Fibroblast of upper back skin (primary cell): ENCODE measurements at regions not wholly inside any gene's neighbourhood (a gene's known extent, or its start where the extent isn't known, plus 50 kb on each side); places are given as distances from the start of the nearest gene placed in this dataset.

Source experiments
- DNase-seq: peaks from one replicate; pipeline ENCODE4 v3.0.0-alpha.2; 2013

GRCh38 chr12:74408601-74409166, 129.0 kb upstream of the ATXN7L3B start:
- DNase-seq: no peak

- peak; percentile 25 for DNase-seq
Measured at GRCh38 chr12:74412606-74413230, 124.9 kb upstream of the ATXN7L3B start.

GRCh38 chr12:74415633-74416032, 122.0 kb upstream of the ATXN7L3B start:
- DNase-seq: peak; percentile 6

- no peak for DNase-seq
Measured at GRCh38 chr12:74418573-74418972, 119.1 kb upstream of the ATXN7L3B start.

- no peak for DNase-seq
Measured at GRCh38 chr12:74424778-74425177, 112.9 kb upstream of the ATXN7L3B start.

GRCh38 chr12:74426091-74426490, 111.5 kb upstream of the ATXN7L3B start:
- no peak for DNase-seq

- no peak for DNase-seq
Measured at GRCh38 chr12:74429535-74429934, 108.1 kb upstream of the ATXN7L3B start.

- no peak for DNase-seq
Measured at GRCh38 chr12:74431801-74432200, 105.8 kb upstream of the ATXN7L3B start.

GRCh38 chr12:74440469-74440868, 97.2 kb upstream of the ATXN7L3B start:
- DNase-seq: no peak

GRCh38 chr12:74441872-74442271, 95.8 kb upstream of the ATXN7L3B start:
- no peak for DNase-seq

GRCh38 chr12:74446466-74446865, 91.2 kb upstream of the ATXN7L3B start:
- DNase-seq: no peak

GRCh38 chr12:74449872-74450271, 87.8 kb upstream of the ATXN7L3B start:
- DNase-seq: peak; percentile 88

GRCh38 chr12:74454109-74454508, 83.5 kb upstream of the ATXN7L3B start:
- no peak for DNase-seq

GRCh38 chr12:74455429-74455828, 82.2 kb upstream of the ATXN7L3B start:
- no peak for DNase-seq

GRCh38 chr12:74456431-74456830, 81.2 kb upstream of the ATXN7L3B start:
- DNase-seq: no peak

GRCh38 chr12:74468401-74468800, 69.2 kb upstream of the ATXN7L3B start:
- no peak for DNase-seq

- no peak for DNase-seq
Measured at GRCh38 chr12:74476234-74476633, 61.4 kb upstream of the ATXN7L3B start.

GRCh38 chr12:74481078-74481477, 56.6 kb upstream of the ATXN7L3B start:
- no peak for DNase-seq

GRCh38 chr12:74482115-74482514, 55.5 kb upstream of the ATXN7L3B start:
- DNase-seq: no peak

GRCh38 chr12:74483057-74483456, 54.6 kb upstream of the ATXN7L3B start:
- no peak for DNase-seq
